Activated CD8-positive, alpha-beta memory T cell treated with anti-CD3 and anti-CD28 coated beads, Interleukin-2, amount 50 U/mL, for 24 hours (primary cell): ENCODE measurements at regions not wholly inside any gene's neighbourhood (a gene's known extent, or its start where the extent isn't known, plus 50 kb on each side); places are given as distances from the start of the nearest gene placed in this dataset.

Source experiments
- DNase-seq: peaks from one replicate; pipeline ENCODE4 v3.0.0-alpha.2; 2020; ENCODE audit errors: extremely low read depth

DNA sequence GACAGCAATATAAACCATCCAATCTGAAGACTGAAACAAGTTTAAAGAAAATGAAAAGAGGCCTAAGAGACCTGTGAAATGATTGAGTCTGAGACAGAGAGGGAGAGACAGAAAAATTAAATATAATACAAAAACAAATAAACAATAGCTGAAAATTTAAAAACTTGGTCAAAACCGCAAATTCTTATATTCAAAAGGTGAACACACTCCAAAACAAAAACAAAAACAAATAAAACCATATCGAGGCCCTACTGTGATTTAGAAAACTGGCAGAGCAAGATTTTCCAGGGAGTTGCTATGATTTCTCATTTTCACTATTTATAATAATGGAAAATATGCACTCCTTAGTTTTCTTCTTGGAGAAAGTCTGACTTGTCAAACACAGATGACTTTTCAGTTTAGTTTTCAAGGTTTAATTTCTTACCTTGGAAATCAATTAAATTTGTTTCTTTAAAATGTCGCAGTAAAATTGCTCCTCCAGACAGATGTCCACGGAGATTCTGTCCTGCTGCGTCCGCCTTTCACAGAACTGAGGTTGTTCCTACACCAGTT, 1420.3 kb downstream of the UQCRFS1 start:
- no peak for DNase-seq

DNA sequence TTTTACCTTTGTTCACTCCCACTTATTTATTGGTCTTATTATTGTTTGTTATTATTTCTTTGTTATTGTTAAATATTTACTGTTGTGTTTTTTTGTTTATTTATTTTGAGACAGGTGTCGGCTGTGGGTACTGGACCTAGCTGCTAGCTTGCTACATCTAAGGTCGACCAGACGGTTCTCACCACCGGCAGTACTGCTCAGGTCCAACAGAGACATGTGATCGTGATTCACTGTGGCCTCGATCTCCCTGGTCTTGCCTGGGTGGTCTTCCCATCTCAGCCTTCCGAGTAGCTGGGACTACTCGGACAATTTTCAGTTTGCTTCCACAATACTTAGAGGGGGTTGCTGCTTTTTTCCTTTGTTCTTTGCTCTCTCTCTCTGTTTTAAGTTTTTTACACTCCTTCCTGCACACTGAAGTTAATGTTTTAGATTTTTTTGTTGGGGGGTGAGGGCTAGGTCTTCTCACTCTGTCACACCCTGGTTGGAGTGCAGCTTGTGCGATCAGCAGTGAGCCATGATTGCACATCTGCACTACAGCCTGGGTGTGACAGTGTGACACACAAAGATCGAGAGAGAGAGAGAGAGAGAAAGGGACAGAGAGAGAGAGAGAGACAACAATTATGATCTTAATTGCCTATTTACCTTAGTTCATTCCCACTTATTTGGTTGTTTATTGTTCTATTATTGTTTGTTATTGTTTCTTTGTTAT, 1432.4 kb downstream of the UQCRFS1 start:
- no peak for DNase-seq

DNA sequence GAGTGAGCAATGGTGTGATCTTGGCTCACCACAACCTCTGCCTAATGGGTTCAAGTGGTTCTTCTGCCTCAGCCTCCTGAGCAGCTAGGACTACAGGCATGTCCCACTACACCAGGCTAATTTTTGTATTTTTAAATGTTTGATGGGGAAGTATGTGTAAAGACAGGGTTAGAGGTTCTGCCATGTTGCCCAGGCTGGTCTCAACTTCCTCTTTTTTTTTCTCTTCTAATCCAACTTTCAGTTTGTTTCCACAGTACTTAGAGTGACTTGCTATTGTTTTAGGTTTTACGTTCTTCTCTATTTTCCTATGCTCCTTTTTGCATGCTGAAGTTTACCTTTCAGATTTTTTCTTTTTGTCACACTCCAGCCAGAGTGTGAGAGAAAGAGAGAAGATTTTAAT, 1433.0 kb downstream of the UQCRFS1 start:
- DNase-seq = no peak

DNA sequence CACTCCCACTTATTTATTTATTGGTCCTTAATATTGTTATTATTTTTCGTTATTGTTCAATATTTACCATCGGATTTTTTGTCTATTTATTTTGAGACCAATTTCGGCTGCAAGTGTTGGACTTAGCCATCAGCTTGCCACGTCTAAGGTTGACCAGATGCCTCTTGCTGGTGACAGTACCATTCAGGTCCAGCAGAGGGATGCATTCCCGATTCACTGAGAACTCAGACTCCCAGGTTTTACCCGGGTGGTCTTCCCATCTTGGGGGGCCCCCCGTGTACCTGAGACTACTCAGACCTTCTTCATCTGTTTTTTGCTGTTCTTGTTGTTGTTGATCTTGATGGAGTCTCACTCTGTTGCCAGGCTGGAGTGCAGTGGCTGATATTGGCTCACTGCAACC, 1435.2 kb downstream of the UQCRFS1 start:
- DNase-seq = no peak

DNA sequence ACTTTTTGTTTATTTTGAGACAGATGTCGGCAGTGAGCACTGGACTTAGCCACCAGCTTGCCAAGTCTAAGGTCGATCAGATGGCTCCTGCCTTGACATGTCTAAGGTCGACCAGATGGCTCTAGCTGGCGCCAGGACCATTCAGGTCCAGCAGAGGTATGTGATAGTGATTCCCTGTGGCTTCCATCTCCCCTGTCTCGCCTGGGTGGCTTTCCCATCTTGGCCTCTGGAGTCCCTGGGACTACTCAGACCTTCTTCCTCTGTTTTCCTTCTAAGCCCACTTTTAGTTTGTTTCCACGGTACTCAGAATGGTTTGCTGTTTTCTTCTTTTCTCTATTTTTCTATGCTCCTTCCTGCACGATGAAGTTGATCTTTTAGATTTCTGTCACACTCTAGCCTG, 1435.7 kb downstream of the UQCRFS1 start:
- DNase-seq = no peak

DNA sequence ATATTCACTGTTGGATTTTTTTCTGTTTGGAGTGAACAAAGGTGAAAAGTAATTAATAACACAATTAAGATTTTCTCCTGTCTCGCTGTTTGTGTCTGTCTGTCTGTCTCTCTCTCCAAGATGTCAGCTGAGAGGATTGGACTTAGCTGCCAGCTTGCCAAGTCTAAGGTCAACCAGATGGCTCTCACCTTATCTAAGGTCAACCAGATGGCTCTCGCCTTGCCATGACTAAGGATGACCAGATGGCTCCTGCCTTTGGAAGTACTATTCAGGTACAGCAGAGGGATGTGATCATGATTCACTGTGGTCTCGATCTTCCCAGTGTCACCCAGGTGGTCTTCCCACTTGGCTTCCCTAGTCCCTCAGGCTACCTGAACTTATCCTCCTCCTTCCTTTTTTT, 1436.4 kb downstream of the UQCRFS1 start:
- no peak for DNase-seq

DNA sequence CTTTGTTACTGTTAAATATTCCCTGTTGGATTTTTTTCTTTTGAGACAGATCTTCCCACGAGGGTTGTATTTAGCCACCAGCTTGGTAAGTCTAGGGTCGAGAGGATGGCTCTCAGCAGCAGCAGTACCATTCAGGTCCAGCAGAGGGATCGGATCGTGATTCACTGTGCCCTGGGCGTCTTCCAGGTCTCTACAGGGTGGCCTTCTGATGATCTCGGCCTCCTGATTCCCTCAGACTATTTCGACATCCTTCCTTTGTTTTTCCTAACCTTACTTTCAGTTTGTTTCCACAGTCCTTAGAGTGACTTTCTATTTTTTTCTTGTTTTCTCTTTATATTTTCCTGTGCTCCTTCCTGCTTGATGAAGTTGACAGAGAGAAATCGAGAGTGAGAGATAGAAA, 1436.9 kb downstream of the UQCRFS1 start:
- DNase-seq = no peak

DNA sequence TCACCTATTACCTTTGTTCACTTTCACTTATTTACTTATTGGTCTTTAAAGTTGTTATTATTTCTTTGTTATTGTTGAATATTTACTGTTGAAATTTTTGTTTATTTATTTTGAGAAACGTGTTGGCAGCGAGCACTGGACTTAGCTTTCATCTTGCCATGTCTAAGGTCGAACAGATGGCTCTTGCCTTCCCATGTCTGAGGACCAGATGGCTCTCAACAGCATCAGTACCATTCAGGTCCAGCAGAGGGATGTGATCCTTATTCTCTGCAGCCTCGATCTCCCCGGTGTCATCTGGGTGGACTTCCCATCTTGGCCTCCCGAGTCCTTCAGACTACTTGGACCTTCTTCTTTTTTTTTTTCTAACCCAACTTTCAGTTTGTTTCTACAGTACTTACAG, 1437.6 kb downstream of the UQCRFS1 start:
- DNase-seq = no peak

DNA sequence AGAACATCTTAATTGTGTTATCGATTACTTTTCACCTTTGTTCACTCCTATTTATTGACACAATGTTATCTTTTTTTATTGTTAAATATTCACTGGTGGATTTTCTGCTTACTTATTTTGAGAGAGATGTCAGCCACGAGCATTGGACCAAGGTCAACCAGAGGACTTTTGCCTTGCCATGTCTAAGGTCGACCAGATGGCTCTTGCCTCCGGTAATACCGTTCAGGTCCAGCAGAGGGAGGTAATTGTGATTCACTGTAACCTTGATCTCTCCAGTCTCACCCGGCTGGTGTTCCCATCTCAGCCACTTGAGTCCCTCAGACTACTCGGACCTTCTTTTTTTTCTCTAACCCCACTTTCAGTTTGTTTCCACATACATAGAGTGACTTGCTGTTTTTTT, 1438.1 kb downstream of the UQCRFS1 start:
- no peak for DNase-seq

DNA sequence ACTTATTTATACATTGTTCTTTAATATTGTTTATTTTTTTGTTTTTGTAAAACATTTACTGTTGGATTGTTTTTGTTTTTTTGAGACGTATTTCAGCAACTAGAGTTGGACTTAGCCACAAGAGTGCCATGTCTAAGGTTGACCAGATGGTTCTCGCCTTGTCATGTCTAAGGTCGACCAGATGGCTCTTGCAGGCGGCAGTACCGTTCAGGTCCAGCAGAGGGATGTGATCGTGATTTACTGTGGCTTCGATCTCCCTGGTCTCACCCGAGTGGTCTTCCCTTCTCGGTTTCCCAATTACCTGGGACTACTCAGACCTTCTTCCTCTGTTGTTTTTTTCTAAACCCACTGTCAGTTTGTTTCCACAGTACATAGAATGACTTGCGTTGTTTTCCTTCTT, 1438.6 kb downstream of the UQCRFS1 start:
- no peak for DNase-seq

DNA sequence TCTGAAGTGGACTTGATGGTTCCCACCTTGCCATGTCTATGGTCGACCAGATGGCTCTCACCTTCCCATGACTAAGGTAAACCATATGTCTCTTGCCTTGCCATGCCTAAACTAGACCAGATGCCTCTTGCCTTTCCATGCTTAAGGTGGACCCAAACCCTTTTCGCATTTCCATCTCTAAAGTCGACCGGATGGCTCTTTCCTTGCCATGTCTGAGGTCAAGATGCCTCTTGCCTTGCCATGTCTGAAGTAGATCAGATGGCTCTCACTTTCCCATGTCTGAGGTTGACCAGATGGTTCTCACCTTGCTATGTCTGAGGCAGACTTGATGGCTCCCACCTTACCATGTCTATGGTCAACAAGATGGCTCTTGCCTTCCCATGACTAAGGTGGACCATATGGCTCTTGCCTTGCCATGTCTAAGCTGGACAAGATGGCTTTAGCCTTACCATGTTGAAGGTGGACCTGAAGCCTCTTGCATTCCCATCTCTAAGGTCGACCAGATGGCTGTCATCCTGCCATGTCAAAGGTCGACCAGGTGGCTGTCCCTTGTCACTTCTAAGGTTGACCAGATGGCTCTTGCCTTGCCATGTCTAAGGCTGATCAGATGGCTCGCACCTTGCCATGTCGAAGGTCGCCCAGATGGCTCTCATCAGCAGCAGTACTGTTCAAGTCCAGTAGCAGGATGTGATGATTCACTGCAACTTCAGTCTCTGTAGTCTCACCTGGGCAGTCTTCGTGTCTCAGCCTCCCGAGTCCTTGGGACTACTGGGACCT, 1439.4 kb downstream of the UQCRFS1 start:
- DNase-seq = no peak

DNA sequence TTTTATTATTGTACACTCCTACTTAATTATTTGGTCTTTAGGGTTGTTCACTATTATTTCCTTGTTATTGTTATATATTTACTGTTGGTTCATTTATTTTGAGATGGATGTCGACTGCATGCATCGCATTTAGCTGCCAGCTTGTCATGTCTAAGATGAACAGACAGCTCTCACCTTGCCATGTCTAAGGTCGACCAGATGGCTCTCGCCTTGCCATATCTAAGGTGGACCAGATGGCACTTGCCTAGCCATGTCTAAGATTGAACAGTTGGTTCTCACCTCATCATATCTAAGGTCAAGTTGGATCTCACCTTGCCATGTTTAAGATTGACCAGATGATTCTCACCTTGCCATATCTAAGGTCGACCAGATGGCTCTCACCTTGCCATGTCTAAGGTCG, 1440.9 kb downstream of the UQCRFS1 start:
- no peak for DNase-seq

DNA sequence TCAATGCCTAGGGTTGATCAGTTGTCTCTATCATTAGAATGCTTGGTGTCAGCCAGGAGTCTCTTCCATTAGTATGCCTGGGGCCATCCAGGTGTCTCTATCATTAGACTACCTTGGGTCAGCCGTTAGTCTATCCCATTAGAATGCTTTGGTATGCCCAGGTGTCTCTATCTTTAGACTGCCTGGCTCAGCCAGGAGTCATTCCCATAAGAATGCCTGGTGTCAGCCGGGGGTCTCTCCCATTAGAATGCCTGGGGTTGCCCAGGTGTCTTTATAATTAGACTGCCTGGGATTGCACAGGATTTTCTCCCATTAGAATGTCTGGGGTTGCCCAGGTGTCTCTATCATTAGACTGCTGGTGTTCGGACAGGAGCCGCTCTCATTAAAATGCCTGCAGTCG, 1442.9 kb downstream of the UQCRFS1 start:
- no peak for DNase-seq

DNA sequence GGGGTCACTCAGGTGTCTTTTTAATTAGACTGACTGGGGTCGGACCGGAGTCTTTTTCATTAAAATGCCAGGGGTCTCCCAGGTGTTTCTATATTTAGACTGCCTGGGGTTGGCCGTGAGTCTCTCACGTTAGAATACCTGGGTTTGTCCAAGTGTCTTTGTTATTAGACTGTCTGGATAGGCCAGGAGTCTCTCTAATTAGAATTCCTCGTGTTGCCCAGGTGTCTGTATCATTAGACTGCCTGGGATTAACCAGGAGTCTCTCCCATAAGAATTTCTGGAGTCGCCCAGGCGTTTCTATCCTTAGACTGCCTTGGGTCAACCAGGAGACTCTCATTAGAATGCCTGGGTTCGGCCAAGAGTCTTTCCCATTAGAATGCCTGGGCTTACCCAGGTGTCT, 1445.7 kb downstream of the UQCRFS1 start:
- no peak for DNase-seq

DNA sequence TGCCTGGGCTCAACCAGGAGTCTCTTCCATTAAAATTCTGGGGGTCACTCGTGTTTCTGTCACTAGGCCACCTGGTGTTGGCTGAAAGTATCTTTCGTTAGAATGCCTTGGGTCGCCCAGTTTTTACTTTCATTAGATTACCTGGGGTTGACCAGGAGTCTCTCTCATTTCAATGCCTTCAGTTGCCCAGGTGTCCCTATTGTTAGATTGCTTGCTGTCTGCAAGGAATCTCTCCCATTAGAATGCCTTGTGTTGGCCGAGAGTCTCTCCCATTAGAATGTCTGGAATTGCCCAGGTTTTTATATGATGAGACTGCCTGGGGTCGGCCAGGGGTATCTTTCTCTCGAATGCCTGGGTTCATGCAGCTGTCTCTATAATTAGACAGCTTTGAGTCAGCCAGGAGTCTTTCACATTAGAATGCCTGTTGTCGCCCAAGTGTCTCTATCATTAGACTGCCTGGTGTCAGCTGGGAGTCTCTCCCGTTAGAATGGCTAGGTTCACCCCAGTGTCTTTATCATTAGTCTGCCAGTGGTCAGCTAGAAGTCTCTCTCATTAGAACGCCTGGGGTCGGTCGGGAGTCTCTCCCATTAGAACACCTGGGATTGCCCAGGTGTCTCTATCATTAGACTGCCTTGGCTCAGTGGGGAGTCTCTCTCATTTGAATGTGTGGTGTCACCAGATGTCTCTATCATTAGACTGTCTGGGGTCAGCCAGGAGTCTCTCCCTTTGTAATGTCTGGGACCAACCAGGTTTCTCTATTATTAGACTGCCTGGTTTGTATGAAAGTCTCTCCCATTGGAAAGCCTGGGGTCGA, 1446.8 kb downstream of the UQCRFS1 start:
- DNase-seq = no peak

DNA sequence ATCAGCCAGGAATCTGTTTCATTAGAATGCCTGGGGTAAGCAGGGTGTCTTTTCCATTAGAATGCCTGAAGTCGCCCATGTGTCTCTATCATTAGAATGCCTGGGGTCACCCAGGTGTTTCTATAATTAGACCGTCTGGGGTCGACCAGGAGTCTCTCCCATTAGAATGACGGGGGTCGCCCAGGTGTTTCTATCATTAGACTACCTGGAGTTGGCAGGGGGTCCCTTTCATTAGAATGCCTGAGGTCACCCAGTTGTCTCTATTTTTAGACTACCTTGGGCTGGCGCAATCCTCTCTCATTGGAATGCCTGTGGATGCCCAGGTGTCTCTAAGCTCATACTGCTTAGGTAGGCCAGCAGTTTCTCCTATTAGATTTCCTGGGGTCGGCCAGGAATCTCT, 1447.6 kb downstream of the UQCRFS1 start:
- no peak for DNase-seq

DNA sequence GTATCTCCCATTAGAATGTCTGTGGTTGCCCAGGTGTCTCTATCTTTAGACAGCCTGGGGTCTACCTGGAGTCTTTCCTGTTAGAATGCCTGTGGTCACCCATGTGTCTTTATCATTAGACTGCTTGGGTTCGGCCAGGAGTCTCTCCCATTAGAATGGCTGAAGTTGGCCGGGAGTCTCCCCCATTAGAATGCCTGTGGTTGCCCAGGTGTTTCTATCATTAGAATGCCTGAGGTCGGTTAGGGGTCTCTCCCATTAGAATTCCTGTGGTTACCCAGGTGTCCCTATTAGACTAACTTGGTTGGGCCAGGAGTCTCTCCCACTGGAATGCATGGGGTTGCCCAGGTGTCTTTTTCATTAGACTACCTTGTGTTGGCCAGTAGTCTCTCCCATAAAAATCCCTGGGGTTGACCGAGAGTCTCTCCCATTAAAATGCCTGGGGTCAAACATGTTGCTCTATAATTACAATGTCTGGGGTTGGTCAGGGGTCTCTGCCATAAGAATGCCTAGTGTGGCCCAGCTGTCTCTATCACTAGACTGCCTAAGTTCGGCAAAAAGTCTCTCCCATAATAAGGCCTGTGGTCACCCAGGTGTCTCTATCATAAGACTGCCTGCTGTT, 1448.7 kb downstream of the UQCRFS1 start:
- DNase-seq = no peak

DNA sequence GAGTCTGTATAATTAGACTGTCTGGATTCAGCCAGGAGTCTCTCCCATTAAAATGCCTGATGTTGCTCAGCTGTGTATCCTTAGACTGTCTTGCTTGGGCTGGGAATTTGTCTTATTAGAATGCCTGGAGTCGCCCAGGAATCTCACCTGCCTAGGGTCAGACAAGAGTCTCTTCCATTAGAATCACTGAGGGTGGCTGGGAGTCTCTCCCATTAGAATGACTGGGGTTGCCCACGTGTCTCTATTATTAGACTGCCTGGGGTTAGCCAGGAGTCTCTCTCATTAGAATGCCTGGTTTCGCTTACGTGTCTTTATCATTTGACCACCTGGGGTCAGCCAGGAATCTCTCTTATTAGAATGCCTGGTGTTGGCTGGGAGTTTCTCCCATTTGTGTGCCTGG, 1450.0 kb downstream of the UQCRFS1 start:
- no peak for DNase-seq

DNA sequence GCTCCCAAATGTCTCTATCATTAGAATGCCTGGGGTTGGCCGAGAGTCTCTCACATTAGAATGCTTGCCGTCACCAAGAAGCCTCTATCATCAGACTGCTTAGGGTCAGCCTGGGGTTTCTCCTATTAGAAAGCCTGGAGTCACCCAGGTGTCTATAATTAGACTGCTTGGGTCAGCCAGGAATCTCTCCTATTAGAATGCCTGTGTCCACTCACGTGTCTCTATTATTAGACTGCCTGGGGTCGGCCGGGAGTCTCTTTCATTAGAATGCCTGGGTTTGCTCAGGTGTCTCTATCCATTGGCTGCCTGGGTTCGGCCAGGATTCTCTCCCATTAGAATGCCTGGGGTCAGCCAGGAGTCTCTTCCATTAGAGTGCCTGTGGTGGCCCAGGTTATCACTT, 1453.1 kb downstream of the UQCRFS1 start:
- no peak for DNase-seq

DNA sequence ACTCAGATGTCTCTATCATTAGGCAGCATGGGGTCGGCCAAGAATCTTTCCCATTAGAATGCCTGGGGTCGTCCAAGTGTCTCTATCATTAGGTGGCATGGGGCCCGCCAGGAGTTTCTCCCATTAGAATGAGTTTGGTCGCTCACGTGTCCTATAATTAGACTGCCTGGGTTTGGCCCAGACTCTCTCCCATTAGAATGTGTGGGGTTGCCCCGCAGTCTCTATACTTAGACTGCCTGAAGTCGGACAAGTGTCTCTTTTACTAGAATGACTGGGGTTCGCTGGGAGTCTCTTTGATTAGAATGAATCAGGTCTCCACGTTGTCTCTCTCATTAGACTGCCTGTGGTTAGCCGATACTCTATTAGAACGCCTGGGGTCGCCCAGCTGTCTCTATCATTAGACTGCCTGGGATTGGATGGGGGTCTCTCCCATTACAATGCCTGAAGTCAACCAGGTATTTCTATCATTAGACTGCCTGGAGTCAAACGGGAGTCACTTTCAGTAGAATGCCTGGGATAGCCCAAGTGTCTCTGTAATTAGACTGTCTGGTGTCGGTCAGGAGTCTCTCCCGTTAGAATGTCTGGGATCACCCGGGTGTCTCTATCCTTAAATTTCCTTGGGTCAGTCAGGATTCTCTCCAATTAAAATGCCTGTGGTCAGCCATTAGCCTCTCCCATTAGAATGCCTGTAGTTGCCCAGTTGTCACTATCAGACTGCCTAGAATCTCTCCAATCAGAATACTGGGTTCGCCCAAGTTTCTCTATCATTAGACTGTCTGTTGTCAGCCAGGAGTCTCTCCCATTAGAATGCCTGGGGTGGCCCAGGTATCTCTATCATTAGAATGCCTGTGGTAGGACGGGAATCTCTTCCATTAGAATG, 1454.1 kb downstream of the UQCRFS1 start:
- no peak for DNase-seq

DNA sequence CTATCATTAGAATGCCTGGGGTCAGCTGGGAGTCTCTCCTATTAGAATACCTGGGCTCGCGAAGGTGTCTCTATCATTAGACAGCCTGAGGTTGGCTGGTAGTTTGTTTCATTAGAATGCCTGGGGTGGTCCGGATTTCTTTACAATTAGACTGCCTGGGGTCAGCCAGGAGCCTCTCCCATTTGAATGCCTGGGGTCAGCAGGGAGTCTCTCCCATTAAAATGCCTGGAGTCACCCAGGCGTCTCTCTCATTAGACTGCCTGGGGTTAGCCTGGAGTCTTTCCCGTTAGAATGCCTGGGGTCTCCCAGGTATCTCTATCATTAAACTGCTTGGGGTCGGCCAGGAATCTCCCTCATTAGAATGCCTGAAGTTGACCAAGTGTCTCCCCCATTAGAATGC, 1458.3 kb downstream of the UQCRFS1 start:
- no peak for DNase-seq
